Umbilical cord (tissue), 1 donor: ENCODE measurements at regions not wholly inside any gene's neighbourhood (a gene's known extent, or its start where the extent isn't known, plus 50 kb on each side); places are given as distances from the start of the nearest gene placed in this dataset.
"Not testable (repeated sequence)": the region's sequence is repeated elsewhere in the genome, so short reads cannot be mapped to it uniquely, and the experiment has no call there.

ENCODE experiments used
- DNase-seq: peaks from one replicate; pipeline ENCODE4 v3.0.0-alpha.2; 2015; ENCODE audit warnings: low spot score

DNA sequence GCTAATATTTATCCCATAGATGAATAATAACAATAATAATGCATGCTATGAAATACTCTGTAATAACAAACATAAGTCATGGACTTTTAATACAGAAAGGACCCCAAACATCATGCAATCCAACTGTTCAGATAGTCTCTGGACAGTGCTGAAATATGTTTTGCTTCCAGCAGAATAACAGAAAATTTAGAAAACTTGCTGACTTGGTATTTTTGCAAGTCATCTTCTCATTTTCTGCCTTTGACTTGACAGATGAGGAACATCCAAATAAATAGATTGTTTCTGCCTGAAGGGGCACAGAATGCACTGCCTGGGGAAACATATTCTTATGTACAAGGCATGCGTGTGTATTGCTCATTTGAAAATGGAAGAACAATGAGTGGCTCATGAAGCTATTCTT lies 442.4 kb upstream of the GRM7 start:
- no peak for DNase-seq

DNA sequence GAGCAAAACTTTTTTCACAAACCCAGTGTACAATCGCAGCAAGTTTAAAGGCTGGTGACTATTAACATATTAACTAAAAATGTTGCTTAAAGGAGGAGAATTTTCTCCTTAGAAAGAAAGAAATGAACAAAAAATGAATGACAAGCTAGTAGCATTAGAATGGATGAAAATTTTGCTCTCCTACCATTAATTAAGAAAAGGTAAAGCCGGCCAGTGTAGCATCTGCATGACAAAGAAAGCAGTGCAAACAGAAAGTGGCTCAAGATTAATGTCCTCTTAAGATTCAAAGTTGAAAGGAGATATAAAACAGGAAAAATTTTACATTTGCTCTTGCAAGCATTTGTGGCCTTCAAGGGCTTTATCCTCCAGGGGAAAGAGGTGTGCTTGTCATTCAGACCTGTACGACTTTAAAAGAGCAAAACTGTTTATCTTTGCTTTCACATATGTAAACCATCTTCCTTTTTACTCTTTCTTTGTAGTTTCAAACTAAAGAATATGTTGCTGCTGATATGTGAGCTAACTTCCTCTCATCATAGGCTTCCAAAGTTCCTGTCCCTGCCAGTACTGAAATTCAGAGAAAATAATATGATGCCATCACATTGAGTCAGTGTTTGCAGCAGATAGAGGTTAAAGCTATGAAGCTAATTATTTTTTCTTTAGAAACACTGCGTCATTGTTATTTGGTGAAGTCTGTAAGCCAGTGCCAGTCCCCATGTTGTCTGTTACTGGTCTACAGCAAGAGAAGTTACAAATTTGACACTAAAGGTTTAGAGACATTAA lies 439.1 kb upstream of the GRM7 start:
- no peak for DNase-seq

DNA sequence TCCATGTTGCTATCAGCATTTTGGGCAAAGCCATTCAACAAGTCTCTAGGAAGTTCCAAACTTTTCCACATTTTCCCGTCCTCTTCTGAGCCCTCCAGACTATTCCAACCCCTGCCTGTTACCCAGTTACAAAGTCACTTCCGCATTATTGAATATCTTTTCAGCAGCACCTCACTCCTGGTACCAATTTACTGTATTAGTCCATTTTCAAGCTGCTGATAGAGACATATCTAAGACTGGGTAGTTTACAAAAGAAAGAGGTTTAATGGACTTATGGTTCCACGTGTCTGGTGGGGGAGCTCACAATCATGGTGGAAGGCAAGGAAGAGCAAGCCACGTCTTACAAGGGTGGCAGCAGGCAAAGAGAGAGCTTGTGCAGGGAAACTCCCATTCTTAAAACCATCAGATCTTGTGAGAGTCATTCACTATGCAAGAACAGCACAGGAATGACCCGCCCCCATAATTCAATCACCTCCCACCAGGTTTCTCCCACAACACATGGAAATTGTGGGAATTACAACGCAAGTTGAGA lies 435.6 kb upstream of the GRM7 start:
- no peak for DNase-seq

DNA sequence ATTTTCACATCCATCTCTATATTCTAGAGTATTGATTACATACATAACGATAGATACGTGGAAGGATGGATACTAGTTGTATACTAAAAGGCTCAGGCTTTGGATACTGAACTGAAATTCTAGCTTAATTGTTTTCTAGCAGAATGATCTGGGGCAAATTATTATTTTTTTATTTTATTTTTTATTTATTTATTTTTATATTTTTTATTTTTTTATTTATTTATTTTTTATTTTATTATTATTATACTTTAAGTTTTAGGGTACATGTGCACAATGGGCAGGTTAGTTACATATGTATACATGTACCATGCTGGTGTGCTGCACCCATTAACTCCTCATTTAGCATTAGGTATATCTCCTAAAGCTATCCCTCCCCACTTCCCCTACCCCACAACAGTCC lies 432.6 kb upstream of the GRM7 start:
- not testable (repeated sequence) for DNase-seq

DNA sequence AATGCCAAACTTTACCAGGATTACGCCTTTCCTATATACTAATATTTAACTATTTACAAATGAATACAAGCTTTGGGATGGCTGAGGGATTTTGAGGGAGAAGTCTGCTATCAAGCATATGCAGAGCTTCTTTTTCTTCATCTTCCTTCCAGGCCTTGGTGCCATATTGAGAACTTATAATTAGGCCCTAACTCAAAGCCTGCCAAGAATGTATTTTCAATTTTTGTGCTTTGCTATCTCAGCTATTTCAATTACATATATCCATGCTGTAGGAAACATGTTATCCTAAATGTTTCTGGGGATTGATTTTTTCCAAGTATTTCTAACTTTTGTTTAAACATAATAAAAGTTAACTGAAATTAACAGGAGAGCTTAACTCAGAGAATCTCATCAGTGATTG lies 425.0 kb upstream of the GRM7 start:
- DNase-seq, result no peak

DNA sequence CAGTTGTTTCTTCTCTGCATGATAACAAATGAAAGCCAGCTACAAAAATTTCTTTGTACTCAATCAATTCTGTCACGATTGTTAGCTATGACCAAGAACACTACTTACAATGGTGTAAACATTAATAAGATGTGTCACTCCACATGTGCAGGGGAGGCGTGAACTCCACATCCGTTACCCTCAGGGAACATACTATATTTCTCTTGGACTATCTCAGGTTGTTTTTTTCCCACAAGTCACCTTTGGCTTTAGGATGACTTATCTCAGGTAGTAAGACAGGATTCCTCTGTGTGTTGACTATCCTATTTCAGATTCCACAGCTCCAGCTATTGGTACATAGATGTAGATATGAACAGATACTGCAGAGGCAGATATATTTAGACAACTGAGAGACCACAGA lies 423.3 kb upstream of the GRM7 start:
- no peak for DNase-seq

DNA sequence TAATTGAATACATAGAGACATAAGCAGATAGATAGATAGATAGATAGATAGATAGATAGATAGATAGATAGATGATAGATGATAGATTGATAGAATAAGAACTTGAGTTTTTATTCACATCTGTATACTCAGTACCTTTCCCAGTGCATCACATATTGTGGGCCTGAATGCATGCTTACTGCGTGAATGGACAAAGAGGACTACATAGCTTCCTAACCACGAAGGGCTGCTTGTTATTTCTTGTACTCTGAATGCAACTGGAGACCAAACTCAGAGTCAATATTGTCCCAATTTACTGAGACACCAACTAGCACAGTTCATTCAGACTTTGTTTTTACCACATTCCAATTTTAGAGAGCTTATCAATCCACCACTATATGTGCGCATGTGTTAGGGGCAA lies 422.9 kb upstream of the GRM7 start:
- no peak for DNase-seq

DNA sequence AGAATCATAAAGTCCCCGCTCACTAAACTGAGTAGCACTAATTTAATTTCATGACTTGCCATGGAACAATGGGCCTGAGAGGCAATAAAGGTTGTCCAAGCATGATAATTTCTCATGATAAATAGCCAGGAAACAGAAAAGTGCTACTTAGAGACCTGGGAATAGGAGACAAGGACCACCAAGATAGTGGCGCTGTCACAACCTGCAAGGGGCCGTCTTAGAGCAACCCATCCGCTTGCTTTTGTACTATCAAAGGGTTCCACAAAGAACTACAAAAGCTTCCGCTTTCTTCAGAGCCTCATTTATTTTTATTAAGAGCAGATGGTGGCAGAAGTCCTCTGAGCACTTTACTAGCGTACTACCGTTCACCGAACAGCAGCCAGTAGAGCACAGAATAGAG lies 421.7 kb upstream of the GRM7 start:
- no peak for DNase-seq

DNA sequence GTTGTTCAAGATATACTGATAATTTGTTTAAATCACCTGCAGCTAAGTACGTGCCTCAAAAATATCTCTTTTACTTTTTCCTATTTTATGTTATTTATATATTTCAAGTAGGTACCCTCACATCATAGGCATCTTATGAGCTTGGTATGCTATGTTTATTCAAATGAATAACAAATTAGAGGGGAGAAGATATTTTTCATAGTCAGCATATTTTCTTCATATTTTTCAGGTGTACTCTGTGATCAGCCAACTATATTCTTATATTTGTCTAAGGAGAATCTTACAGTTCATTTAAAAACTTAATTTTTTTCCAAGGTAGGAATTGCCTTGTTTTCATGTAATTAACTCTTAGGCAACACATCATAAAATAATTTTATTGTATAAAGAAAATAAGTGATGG lies 421.1 kb upstream of the GRM7 start:
- DNase-seq, result no peak

DNA sequence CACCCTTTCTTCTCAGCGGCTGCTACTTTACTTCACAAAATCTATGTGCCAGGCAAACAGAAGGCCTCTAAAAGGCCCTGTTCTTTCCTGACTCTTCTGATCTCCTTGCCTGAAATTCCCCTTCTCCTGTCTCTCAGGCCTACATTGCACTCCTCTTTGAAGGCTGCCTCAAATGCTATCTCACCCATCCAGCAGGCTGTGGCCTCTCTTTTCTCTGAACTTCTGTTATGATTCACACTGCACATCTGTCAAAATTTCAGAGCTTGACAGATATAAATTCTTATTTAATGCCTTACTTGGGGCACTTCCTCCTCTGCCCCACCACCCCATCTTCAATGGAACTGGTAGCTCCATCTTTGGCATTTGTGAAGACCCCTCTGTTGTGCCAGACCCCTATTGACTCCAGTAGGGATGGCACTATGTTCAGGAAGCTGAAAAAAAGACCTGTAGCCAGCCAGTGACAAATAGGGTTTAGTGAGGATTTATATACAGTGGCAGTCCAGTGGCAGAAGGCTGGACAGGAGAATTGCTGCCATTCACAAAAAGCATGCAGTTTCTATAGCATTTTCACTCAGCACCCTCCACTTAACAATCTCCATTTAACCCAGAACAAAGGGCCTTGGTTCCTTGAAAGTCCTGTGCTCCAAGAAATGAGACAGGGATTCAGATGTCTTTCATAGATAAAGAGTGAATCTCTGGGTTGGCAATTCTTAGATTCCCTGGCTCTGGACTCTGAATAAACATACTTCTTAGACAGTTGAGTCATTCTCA lies 415.8 kb upstream of the GRM7 start:
- DNase-seq, result no peak

DNA sequence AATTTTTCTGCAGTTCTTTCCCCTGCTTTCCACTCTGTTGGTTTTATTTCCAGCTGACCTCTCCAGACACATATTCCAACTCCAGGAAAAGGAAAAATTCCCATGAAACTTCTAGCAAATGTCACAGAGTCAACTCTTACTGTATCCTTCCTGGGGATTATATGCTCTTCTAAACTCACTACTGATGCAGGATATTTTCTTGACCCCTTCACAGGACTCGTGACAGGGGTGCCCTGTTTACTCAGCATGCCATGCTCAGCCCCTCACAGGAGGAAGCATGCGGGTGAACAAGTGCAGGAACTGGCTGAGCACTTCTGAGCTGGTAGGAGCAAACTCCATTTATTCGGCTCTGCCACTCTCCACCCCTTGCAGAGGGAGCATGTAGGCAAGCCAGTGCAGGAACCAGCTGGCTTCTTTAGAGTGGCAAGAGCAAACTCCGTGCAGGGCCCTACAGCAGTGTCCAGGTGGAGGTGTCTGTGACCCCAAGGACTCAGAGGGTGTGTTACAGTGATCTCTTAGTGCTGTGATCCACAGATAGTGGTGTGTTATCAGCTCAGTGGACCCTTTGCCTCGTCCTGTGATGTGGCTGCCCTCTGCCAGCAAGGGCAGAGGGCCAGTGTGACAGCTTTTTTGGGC lies 413.6 kb upstream of the GRM7 start:
- no peak for DNase-seq

DNA sequence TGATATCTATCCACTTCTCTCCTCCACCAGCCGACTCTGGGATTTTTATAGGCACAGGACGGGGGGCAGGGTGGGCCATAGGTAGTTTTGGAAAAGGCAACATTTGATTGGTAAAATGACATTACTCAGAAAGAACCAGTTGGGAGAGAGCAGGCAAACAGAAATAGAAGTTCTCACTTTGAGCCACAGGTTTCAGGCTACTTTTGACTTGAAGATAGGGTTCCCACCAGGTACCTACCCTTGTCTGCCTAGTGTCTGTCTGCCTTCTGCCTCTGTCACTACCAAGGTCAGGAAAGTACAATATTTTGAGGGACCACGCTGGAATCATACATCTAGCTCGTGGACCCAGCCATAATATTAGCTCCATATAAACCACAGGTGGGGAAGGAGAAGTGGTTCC lies 412.9 kb upstream of the GRM7 start:
- no peak for DNase-seq

DNA sequence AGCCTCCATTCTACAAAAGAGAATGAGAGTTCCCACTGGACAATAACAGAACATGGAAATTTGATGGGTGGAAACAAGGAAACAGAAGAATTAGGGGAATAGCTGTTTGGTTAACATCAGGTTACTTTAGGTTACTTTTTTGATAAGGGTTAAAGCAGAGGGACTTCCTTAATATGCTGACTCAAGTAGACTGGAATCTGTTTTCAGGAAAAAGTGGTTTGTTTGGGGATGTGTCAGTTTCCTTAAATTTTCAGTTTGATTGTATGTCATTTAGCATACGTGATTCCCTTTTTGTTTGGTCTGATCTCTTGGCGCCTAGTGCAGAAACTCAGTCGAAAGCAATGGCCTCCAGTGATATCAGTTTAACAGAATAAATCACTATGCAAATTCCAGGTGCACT lies 411.8 kb upstream of the GRM7 start:
- no peak for DNase-seq

DNA sequence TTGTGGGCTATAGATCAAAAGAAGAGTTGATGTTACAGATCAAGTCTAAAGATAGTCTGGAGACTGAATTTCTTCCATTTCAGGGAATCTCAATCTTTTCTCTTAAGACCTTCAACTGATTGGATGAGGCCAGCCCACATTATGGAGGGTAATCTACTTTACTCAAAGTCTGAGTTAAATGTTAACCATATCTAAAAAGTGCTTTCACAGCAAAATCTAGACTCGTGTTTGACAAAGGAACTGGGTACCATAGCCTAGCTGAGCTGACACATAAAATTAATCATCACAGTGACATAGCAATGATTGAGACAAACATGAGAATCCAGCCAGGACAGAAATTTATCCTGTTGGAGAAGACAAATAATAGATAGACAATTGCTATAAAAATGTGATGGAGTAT lies 407.9 kb upstream of the GRM7 start:
- DNase-seq, result no peak

DNA sequence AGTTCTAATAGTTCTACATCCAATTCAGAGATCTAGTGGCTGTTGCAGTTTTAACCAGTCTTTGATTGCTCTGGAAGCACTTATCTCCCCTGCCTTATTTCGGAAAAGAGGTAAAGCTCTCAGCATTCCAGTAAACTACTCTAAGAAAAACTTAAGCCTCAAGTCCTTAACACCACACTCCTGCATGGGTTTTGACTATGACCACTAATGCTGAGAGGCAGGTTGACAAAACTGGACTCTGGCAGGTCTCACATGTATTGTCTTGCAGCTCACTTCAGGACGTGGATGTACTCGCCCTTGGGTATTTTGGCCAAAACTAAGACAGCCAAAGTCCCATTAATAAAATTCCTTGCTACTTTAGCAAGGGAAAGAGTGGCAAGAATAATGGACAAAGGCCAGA lies 405.9 kb upstream of the GRM7 start:
- DNase-seq, result no peak

DNA sequence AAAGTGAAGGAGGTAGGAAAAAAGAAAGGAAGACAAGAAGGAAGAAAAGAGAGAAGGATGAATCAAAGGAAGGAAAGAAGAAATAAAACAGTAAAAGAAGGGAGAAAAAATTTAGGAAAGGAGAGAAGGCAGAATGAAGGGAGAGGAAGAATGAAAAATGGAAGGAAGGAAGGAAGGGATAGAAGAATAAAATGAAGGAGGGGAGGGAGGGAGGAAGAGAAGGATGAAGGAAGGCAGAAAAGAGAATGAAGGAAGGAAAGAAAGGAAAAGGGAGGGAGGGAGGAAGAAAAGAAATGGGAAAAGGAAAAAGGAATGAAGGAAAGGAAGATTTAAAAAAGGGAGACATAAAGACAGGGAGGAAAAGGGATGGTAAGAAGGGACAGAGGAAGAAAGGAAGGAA lies 393.7 kb upstream of the GRM7 start:
- DNase-seq, result no peak

DNA sequence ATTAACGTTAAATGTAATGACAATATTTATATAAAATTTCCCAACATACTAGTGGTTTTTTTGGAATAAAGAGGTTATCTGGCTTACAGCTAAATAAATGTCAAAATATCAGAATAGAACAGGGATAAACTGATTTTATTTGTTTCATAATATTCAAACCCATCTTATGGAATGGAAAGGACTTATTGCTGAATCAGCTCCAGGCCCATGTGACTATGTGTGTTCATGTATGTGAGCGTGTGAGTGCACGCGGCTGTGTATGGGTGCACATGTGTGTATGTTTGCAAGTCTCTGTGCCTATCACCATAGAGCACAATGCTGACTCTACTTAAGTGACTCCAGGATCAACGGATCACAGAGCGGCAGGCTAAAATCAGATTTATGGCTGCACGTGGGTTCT lies 392.3 kb upstream of the GRM7 start:
- DNase-seq, result no peak

DNA sequence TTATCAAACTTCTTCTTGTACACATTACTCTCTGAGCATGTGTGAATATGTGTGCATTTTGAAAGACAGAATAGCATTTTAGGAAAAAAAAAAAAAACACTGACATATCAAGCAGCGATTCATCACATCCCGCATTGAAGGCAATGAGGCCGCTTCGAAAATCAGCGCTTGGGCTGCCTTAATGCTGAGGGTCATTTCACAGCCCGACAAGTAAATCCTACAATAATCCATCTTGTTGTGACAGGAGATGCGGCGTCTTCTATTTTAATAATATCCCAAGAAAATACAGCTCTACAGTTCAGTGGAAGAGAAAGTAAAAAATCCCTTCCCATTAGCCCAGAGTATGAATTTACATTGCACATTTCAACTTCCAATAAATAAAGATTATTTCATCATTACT lies 389.2 kb upstream of the GRM7 start:
- DNase-seq, result no peak

DNA sequence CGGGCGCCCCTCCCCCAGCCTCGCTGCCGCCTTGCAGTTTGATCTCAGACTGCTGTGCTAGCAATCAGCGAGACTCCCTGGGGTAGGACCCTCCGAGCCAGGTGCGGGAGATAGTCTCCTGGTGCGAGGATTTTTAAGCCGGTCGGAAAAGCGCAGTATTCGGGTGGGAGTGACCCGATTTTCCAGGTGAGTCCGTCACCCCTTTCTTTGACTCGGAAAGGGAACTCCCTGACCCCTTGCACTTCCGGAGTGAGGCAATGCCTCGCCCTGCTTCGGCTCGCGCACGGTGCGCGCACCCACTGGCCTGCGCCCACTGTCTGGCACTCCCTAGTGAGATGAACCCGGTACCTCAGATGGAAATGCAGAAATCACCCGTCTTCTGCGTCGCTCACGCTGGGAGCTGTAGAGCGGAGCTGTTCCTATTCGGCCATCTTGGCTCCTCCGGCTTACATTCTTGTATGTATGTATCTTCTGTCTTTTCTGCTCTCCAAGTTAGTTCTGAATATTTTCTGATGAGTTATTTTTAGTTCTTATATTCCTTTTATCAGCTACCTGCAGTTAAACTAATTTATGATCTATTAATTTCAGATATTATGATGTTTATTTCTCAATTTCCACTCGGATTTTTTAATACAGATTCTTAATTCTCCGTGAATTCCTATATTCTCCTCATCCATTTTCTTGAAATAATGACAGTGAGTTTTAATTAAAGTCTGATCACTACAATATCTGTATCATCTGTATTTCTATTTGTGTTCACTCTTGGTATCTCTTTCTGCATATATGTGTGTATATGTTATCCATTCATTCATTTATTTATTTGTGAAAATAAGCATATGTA lies 370.2 kb upstream of the GRM7 start:
- not testable (repeated sequence) for DNase-seq

DNA sequence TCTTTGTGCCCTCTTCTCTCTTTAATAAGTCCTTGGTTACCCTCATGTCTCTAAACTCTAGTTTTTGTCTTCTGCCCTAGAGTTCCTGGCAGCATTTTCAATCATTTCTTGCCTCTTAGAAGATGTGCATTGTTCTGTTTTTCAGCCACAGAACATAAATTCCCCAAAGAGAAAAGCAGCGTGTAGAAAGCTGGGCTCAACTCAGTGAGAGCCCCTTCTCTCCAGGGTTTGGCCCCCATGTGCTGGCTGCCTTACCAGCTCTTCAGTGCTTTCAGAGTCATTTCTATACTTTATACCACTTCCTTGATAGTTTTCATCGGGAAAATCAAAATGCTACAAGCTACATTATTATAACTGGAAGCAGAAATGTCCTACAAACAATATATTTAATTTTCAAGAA lies 369.1 kb upstream of the GRM7 start:
- DNase-seq, result no peak

DNA sequence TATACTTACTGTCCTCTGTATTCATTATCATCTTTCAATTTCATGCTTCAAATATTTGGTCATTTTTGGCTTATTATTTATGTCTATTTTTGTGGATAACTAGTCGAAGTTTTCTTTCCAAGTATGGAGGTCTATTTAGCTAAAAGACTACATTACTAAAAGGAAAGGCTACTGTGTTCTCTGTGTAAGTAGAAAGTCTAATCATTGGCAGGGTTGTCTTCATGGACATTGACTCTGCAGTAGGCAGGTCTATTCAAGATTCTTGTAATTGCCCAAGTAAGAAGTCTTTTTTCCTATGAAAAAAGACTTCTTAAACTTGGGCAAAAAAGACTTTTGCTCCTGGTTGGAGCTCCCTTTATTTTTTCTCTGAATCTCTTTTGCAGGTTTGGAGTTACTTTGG lies 368.6 kb upstream of the GRM7 start:
- DNase-seq, result no peak

DNA sequence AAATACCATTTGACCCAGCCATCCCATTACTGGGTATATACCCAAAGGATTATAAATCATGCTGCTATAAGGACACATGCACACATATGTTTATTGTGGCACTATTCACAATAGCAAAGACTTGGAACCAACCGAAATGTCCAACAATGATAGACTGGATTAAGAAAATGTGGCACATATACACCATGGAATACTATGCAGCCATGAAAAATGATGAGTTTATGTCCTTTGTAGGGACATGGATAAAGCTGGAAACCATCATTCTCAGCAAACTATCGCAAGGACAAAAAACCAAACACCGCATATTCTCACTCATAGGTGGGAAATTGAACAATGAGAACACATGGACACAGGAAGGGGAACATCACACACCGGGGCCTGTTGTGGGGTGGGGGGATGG lies 362.0 kb upstream of the GRM7 start:
- DNase-seq, result not testable (repeated sequence)
